Bronchial epithelial cell (primary cell): ENCODE measurements at regions not wholly inside any gene's neighbourhood (a gene's known extent, or its start where the extent isn't known, plus 50 kb on each side); places are given as distances from the start of the nearest gene placed in this dataset.

Source experiments
- DNase-seq: peaks from one replicate; pipeline ENCODE4 v3.0.0-alpha.2; 2010; ENCODE audit warnings: low read depth
- FAIRE-seq: peaks from 2 replicates; lab custom pipeline; 2011; peaks lifted over from hg19 to GRCh38; lab: Jason Lieb, UNC
- H3K27me3 ChIP-seq: 2 replicates; pipeline ENCODE4 v1.5.1; 2011; ENCODE audit warnings: low read length; ENCODE audit not compliant: control insufficient read depth, insufficient read depth
- H3K36me3 ChIP-seq: 2 replicates; pipeline ENCODE4 v1.5.1; 2011; ENCODE audit warnings: low read length; ENCODE audit not compliant: control insufficient read depth, insufficient read depth
- H3K4me3 ChIP-seq: 2 replicates; pipeline ENCODE4 v1.5.1; 2011; ENCODE audit warnings: mild to moderate bottlenecking, low read depth, low read length, control low read depth
- CTCF ChIP-seq: IDR thresholded peaks from 2 replicates; pipeline ENCODE4 v1.5.1; 2011; ENCODE audit warnings: mild to moderate bottlenecking, moderate library complexity, low read length, control low read depth, inconsistent platforms; ENCODE audit not compliant: insufficient read depth, severe bottlenecking

DNA sequence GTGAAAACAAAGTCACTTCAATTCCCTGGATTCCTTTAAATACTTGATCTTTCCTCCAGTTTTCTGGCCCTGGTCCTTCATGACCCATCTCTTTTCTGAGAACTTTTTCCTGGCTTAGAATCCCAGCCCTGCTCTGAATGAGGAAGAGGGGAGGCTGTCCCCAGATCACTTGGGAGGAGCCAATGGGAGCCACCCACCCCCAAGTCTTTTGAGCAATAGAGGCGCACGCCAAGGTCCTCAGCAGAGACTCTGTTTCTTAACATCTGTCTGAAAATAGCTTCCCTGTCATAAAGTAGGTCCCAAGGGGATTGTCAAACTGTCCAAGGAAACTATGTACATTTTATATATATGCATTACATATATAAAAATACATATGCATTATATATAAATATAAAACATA, 126.8 kb downstream of the ADRA2A start:
- no peak for FAIRE-seq
- H3K27me3 ChIP-seq: no peaks in the 10 kb centered on the region

DNA sequence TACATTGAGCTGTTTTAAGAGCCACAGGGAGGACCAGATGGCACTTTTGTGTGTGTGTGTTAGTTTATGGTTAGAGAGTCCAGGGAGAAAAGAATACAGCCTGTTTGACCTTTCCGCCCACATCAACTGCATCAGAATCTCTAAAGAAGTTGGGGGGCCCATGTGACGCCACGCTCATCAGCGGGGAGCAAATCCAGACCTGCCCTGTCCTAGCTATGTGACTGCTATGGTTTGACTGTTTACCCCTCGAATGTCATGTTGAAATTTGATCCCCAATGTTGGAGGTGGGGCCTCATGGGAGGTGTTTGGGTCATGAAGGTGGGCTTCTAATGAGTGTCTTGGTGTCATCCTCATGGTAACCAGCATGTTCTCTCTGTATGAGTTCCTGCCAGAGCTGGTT, 128.0 kb downstream of the ADRA2A start:
- H3K4me3 ChIP-seq: no peak overlapping the region
- no peak for FAIRE-seq
- no peak for TF ChIP-seq CTCF
- no peaks in the 10 kb centered on the region for H3K36me3 ChIP-seq
- DNase-seq: no peak
- H3K27me3 ChIP-seq: no peaks in the 10 kb centered on the region

More for the DNA sequence above, 126.8 kb downstream of the ADRA2A start:
- H3K36me3 ChIP-seq: no peaks in the 10 kb centered on the region
- DNase-seq: no peak
- TF ChIP-seq CTCF: no peak
- H3K4me3 ChIP-seq: no peak overlapping the region

GRCh38 chr10:111206521-111206920, 129.7 kb downstream of the ADRA2A start:
- Histone ChIP-seq H3K27me3 (no peaks in the 10 kb centered on the region), H3K4me3 (no peak overlapping the region), H3K36me3 (no peaks in the 10 kb centered on the region)
- no peak for DNase-seq
- TF ChIP-seq CTCF: no peak
- FAIRE-seq: no peak

DNA sequence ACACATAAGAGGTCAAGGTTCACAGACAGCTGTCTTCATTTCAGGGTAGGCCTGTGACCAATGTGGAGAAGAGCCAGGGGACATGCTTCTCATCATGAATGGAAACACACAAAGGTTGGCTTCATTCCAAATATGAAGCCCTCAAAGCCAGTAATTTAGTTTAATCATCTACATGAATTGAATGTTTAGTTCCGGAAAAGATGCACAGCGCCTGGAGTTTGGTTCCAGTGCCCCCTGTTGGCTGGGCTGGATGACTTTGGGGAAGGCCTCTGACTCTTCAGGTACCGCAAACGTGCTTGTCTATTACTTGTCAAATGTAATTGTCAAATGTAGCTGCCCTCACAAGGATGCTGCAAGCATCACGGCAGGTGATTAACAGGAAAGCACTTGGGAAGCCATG, 130.7 kb downstream of the ADRA2A start:
- no peak for FAIRE-seq
- H3K27me3 ChIP-seq: no peaks in the 10 kb centered on the region
- no peaks in the 10 kb centered on the region for H3K36me3 ChIP-seq
- no peak for DNase-seq
- TF ChIP-seq CTCF: no peak
- H3K4me3 ChIP-seq: no peak overlapping the region

DNA sequence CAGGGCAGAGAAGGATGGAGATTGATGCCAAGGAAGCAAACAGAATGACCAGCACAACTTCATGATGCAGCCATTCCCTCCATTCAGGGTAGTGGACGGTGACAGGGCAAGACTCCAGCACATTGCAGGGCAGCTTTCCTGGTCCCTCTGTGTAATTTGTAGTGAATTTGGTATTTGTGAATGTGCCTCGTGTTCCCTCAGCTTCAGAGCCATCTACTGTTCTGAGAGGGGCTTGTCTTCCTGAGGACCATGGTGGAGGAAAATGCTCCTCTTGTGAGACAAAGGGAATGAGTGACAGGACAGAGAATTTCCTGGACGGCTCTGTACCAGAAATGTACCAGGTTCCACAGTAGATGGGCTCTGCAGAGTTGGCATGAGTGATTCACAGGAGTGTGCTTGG, 132.1 kb downstream of the ADRA2A start:
- FAIRE-seq: peak; percentile 7
- Histone ChIP-seq H3K36me3 (no peaks in the 10 kb centered on the region), H3K27me3 (no peaks in the 10 kb centered on the region), H3K4me3 (no peak overlapping the region)
- DNase-seq: no peak
- TF ChIP-seq CTCF: no peak

GRCh38 chr10:111209692-111210091, 132.9 kb downstream of the ADRA2A start:
- no peak for FAIRE-seq
- TF ChIP-seq CTCF: no peak
- Histone ChIP-seq H3K4me3 (no peak overlapping the region), H3K36me3 (no peaks in the 10 kb centered on the region), H3K27me3 (no peaks in the 10 kb centered on the region)
- no peak for DNase-seq
